B cell (primary cell): ENCODE measurements at regions not wholly inside any gene's neighbourhood (a gene's known extent, or its start where the extent isn't known, plus 50 kb on each side); places are given as distances from the start of the nearest gene placed in this dataset.

Source experiments
- EZH2 ChIP-seq: IDR thresholded peaks from 2 replicates; pipeline ENCODE4 v1.6.1; 2012; ENCODE audit warnings: borderline replicate concordance, low read depth, mild to moderate bottlenecking, moderate library complexity, low read length; ENCODE audit not compliant: insufficient read depth, poor library complexity, severe bottlenecking
- TF ChIP-seq, protein P1 (sequence below): fragments of 200-600 bp; IDR thresholded peaks from one replicate; pipeline ENCODE4 v1.8.0; 2022; ENCODE audit warnings: antibody characterized with exemption, mild to moderate bottlenecking

DNA sequence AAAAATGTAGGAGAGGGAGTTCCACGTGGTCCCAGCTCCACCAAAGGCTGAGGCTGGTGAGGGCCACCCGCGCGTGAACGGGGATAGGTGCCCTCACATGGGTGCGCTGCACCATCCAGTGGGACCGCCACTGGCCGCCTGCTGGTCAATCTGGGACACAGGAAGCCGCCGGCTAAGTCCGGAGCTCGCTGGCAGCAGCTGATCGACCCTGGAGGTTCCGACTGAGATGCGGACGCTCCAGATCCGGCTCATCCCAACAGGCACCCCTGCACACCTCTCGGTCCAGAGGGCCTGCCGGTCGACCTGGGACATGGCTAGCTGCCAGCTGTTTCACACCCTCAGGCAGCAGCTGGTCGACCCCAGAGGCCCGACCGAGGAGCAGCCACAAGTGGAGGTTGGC is 116.5 kb upstream of the ANKRD30BL start:
- TF ChIP-seq, protein P1, sequence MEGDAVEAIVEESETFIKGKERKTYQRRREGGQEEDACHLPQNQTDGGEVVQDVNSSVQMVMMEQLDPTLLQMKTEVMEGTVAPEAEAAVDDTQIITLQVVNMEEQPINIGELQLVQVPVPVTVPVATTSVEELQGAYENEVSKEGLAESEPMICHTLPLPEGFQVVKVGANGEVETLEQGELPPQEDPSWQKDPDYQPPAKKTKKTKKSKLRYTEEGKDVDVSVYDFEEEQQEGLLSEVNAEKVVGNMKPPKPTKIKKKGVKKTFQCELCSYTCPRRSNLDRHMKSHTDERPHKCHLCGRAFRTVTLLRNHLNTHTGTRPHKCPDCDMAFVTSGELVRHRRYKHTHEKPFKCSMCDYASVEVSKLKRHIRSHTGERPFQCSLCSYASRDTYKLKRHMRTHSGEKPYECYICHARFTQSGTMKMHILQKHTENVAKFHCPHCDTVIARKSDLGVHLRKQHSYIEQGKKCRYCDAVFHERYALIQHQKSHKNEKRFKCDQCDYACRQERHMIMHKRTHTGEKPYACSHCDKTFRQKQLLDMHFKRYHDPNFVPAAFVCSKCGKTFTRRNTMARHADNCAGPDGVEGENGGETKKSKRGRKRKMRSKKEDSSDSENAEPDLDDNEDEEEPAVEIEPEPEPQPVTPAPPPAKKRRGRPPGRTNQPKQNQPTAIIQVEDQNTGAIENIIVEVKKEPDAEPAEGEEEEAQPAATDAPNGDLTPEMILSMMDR, result no peak
- no peak for TF ChIP-seq EZH2
